DOHH2 (cell line): ENCODE measurements at regions not wholly inside any gene's neighbourhood (a gene's known extent, or its start where the extent isn't known, plus 50 kb on each side); places are given as distances from the start of the nearest gene placed in this dataset.

Experiments used
- EZH2phosphoT487 ChIP-seq: fragments of 200-600 bp; sonication (generic); IDR thresholded peaks from 2 replicates; pipeline ENCODE4 v1.6.1; 2017; ENCODE audit warnings: borderline replicate concordance, mild to moderate bottlenecking, antibody characterized with exemption, low read length, moderate library complexity, mixed read lengths
- TF ChIP-seq, protein P1 (sequence below): fragments of 200-600 bp; sonication (generic); IDR thresholded peaks from one replicate; pipeline ENCODE4 v1.5.1; 2014; ENCODE audit warnings: antibody characterized with exemption, mild to moderate bottlenecking, low read depth, low read length; ENCODE audit not compliant: poor library complexity, severe bottlenecking

DNA sequence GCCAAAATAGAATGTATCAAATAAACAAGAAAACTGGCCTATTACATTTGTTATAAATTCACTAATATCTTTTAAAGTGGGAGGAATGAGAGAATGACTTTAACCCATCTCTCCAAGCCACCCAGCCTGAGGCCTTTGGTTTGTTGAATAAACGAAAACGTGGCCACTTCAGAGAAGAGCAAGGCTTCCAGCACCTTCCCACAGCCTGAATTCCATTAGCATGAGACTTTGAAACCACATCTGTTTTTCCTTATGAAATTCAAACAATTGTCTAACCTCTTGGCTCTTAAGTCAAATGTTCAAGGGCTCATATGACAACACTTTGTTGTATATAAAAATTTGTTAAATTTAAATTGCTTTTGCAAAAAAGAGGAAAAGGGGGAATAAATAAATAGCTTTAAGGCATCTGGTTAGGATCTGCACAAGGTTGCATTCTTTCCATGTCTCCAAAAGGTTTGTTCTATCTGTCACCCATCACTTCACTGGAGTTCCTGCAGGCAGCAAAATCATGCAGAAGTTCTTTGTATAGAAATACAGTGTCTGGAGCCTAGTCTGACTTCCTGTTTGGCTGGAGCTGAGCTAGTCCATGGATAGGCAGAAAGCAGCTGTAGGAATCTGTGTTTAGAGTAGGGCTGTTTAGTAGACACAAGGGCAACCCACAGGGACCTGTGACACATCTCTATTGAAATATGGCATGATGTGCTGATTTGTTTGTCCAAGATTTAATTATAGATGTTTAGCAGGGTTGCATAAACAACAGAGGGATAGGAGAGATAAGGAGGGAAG, 502.3 kb downstream of the KCTD12 start:
- TF ChIP-seq, protein P1, sequence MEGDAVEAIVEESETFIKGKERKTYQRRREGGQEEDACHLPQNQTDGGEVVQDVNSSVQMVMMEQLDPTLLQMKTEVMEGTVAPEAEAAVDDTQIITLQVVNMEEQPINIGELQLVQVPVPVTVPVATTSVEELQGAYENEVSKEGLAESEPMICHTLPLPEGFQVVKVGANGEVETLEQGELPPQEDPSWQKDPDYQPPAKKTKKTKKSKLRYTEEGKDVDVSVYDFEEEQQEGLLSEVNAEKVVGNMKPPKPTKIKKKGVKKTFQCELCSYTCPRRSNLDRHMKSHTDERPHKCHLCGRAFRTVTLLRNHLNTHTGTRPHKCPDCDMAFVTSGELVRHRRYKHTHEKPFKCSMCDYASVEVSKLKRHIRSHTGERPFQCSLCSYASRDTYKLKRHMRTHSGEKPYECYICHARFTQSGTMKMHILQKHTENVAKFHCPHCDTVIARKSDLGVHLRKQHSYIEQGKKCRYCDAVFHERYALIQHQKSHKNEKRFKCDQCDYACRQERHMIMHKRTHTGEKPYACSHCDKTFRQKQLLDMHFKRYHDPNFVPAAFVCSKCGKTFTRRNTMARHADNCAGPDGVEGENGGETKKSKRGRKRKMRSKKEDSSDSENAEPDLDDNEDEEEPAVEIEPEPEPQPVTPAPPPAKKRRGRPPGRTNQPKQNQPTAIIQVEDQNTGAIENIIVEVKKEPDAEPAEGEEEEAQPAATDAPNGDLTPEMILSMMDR: no peak
- TF ChIP-seq EZH2phosphoT487: no peak
